Calu3 (cell line): ENCODE measurements at regions not wholly inside any gene's neighbourhood (a gene's known extent, or its start where the extent isn't known, plus 50 kb on each side); places are given as distances from the start of the nearest gene placed in this dataset.

Source experiments
- BruUV-seq: library from RNA; stranded (reverse); fragments of 400-500 nt; replicated peaks from 2 replicates; lab custom pipeline; 2021; lab: Mats Ljungman, UMichigan
- CTCF ChIA-PET: fragments of 300-600 bp; sonication (Branson Sonifier 250); formaldehyde crosslinking; loops from one replicate; lab custom pipeline; 2022; ENCODE audit warnings: antibody characterized with exemption; lab: Charles Lee
- DNase-seq: peaks from one replicate; pipeline ENCODE4 v3.0.0; 2022
- H3K27ac Mint-ChIP-seq: one replicate; pipeline ENCODE4 v1.8.0; 2022; ENCODE audit warnings: mixed read lengths; ENCODE audit not compliant: unreplicated experiment
- H3K27me3 Mint-ChIP-seq: one replicate; pipeline ENCODE4 v1.8.0; 2022; ENCODE audit warnings: mixed read lengths; ENCODE audit not compliant: unreplicated experiment
- H3K36me3 Mint-ChIP-seq: one replicate; pipeline ENCODE4 v1.8.0; 2022; ENCODE audit warnings: mild to moderate bottlenecking, moderate library complexity, mixed read lengths; ENCODE audit not compliant: insufficient read depth, unreplicated experiment
- H3K4me1 Mint-ChIP-seq: one replicate; pipeline ENCODE4 v1.8.0; 2022; ENCODE audit warnings: mild to moderate bottlenecking, low read depth, mixed read lengths; ENCODE audit not compliant: unreplicated experiment
- H3K4me3 Mint-ChIP-seq: one replicate; pipeline ENCODE4 v1.8.0; 2022; ENCODE audit warnings: mild to moderate bottlenecking, low read depth, moderate library complexity, mixed read lengths; ENCODE audit not compliant: unreplicated experiment
- H3K9me3 Mint-ChIP-seq: one replicate; pipeline ENCODE4 v1.8.0; 2022; ENCODE audit warnings: low read depth, mixed read lengths; ENCODE audit not compliant: unreplicated experiment
- intact Hi-C: fragments of 100-400 bp; cut with micrococcal nuclease; formaldehyde crosslinking; loops from one replicate; pipeline ENCODE4 v1.10.0; 2022; ENCODE audit not compliant: unreplicated experiment
- TF ChIP-seq, protein P1 (sequence below): fragments of 200-600 bp; IDR thresholded peaks from one replicate; pipeline ENCODE4 v1.8.0; 2022; ENCODE audit warnings: antibody characterized with exemption; ENCODE audit not compliant: unreplicated experiment

DNA sequence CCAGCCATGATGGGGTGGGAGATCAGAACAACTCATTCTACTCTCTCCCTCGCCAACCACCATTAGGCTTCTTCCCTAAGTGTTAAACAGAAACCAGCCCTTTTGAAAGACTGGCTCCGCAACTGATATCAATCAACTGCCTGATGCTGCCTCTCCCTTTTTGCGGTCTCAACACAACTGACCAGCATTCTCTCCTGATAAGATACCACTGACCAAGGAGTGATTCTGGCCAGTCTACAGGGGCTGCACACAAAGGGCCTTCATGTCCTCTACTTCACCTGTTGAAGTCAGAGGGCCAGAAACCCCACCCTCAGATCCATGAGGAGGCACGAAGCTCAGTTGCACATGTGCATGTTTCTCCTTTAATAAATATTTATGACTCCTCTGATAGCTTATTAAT is 145.1 kb downstream of the CD24 start:
- H3K36me3 Mint-ChIP-seq = no peaks in the 10 kb centered on the region
- H3K27me3 Mint-ChIP-seq = no peaks in the 10 kb centered on the region
- intact Hi-C loops = no loop called here
- H3K4me3 Mint-ChIP-seq = no peak overlapping the region
- BruUV-seq = no TSS peak
- TF ChIP-seq, protein P1, sequence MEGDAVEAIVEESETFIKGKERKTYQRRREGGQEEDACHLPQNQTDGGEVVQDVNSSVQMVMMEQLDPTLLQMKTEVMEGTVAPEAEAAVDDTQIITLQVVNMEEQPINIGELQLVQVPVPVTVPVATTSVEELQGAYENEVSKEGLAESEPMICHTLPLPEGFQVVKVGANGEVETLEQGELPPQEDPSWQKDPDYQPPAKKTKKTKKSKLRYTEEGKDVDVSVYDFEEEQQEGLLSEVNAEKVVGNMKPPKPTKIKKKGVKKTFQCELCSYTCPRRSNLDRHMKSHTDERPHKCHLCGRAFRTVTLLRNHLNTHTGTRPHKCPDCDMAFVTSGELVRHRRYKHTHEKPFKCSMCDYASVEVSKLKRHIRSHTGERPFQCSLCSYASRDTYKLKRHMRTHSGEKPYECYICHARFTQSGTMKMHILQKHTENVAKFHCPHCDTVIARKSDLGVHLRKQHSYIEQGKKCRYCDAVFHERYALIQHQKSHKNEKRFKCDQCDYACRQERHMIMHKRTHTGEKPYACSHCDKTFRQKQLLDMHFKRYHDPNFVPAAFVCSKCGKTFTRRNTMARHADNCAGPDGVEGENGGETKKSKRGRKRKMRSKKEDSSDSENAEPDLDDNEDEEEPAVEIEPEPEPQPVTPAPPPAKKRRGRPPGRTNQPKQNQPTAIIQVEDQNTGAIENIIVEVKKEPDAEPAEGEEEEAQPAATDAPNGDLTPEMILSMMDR = no peak
- no peak overlapping the region for H3K27ac Mint-ChIP-seq
- peaks cover 3% of the 10 kb centered on the region for H3K9me3 Mint-ChIP-seq
- no peak for DNase-seq
- CTCF ChIA-PET = no interaction called here
- no peaks in the 10 kb centered on the region for H3K4me1 Mint-ChIP-seq

DNA sequence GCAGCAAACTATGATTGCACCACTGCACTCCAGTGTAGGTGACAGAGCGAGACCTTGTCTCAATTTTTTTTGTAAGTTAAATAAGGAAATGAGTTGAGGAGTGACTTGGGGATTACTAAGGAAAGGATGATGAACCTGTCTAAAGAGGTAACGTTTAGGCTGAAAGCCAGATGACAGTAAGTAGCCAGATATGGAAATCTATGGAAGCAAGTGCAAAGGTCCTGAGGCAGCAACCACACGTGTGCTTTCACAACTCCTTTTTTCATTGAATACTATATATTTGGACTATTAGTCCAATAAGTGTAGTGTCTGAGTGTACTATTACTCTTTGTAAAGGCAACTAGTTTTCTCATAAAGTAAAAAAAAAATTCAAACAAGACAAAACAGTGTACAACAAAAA is 147.4 kb downstream of the CD24 start:
- no peaks in the 10 kb centered on the region for H3K27me3 Mint-ChIP-seq
- DNase-seq = no peak

DNA sequence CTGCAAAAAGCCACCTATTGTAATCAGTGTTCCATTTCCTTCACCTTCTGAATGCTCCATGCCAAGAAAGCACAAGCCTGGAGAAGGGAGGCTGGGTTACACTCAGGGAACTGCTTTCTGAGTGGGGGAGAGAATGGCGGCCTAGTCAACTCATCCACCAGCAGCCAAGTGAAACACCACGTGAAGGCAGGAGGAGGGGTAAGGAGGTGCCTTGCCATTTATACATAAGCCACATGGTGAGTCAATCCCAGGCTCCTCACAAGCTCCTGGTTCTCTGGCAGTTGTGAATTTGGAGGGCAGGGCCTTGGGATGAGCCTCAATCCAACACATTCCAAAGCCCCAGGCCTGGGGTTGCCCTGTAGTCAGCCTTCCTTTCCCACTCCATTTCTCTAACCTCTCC is 149.4 kb downstream of the CD24 start:
- H3K4me3 Mint-ChIP-seq = no peak overlapping the region
- DNase-seq = no peak
- no TSS peak for BruUV-seq
- intact Hi-C loops = no loop called here
- no peaks in the 10 kb centered on the region for H3K36me3 Mint-ChIP-seq
- H3K27me3 Mint-ChIP-seq = no peaks in the 10 kb centered on the region
- CTCF ChIA-PET = no interaction called here
- TF ChIP-seq, protein P1 = no peak
- H3K9me3 Mint-ChIP-seq = peaks cover 3% of the 10 kb centered on the region
- H3K27ac Mint-ChIP-seq = no peak overlapping the region
- peaks cover 24% of the 10 kb centered on the region for H3K4me1 Mint-ChIP-seq

More for the DNA sequence above, 147.4 kb downstream of the CD24 start:
- TF ChIP-seq, protein P1 = no peak
- intact Hi-C loops = no loop called here
- no TSS peak for BruUV-seq
- CTCF ChIA-PET = no interaction called here
- Mint-ChIP-seq H3K9me3 (peaks cover 3% of the 10 kb centered on the region), H3K36me3 (no peaks in the 10 kb centered on the region), H3K4me3 (no peak overlapping the region), H3K27ac (no peak overlapping the region), H3K4me1 (peaks cover 9% of the 10 kb centered on the region)

DNA sequence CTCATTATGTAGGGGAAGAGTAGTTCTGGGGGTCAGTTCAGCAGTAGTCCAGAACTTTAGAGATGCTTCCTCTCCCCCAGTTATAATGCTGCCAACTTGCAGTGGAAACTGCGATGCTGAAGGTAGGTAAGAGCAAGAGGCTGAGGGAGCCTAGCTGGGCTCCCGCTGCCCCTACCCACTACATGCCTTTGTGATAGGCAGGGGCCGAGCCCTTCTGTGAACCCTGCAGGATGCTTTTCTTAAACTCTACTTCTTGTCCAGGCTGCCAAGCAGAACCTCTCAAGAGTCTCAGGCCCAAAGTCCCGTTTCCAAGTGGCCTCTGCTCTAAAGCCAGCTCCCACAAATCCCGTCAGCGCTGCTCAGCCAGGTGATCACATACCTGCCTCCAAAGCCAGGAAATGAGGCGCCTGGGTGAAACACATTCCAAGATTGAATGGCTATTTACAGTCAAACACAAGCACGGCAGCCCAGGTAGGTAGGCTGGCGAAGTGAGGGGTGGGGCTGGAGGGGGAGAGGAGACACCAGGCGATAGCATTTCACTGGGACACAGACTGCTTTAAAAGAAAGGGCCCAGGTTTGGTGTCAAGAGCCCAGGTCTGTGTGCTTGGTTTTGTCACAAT is 150.7 kb downstream of the CD24 start:
- CTCF ChIA-PET = no interaction called here
- H3K4me3 Mint-ChIP-seq = no peak overlapping the region
- DNase-seq = peak; percentile 28
- no TSS peak for BruUV-seq
- intact Hi-C loops = no loop called here
- H3K9me3 Mint-ChIP-seq = peaks cover 3% of the 10 kb centered on the region
- H3K4me1 Mint-ChIP-seq = peaks cover 31% of the 10 kb centered on the region
- TF ChIP-seq, protein P1 = no peak
- no peaks in the 10 kb centered on the region for H3K27me3 Mint-ChIP-seq
- H3K36me3 Mint-ChIP-seq = no peaks in the 10 kb centered on the region
- H3K27ac Mint-ChIP-seq = no peak overlapping the region
